Lung (tissue), 11 donors: ENCODE measurements at regions not wholly inside any gene's neighbourhood (a gene's known extent, or its start where the extent isn't known, plus 50 kb on each side); places are given as distances from the start of the nearest gene placed in this dataset.

Source experiments
- ATAC-seq: fragments of 200-7000 bp; cut with Tn5 transposase; one replicate; pipeline ENCODE4 v1.9.1; 2020; ENCODE audit warnings: moderate number of reproducible peaks; ENCODE audit not compliant: insufficient read depth, low FRiP score
- DNase-seq, 3 donors: peaks; one replicate each; pipeline ENCODE4 v3.0.0-alpha.2; 2013 to 2017
- H3K27ac ChIP-seq, 2 donors: one replicate each; pipeline ENCODE4 v1.5.1; 2013; ENCODE audit warnings: mild to moderate bottlenecking in 2 of 2, moderate library complexity in 2 of 2, control low read depth in 1 of 2, inconsistent platforms in 1 of 2, low read depth in 1 of 2, low read length in 1 of 2
- H3K27me3 ChIP-seq, 3 donors: one replicate each; pipeline ENCODE4 v1.5.1; 2013; ENCODE audit warnings: low read length in 2 of 3; ENCODE audit not compliant: control insufficient read depth in 3 of 3, insufficient read depth in 3 of 3
- H3K36me3 ChIP-seq, 4 donors: one replicate each; pipeline ENCODE4 v1.5.1; 2013; ENCODE audit warnings: low read length in 4 of 4, mild to moderate bottlenecking in 1 of 4, moderate library complexity in 1 of 4; ENCODE audit not compliant: control insufficient read depth in 4 of 4, insufficient read depth in 4 of 4
- H3K4me1 ChIP-seq, 5 donors: one replicate each; pipeline ENCODE4 v1.5.1; 2013; ENCODE audit warnings: low read length in 5 of 5, mild to moderate bottlenecking in 2 of 5, moderate library complexity in 1 of 5; ENCODE audit not compliant: control insufficient read depth in 5 of 5, insufficient read depth in 5 of 5
- H3K4me3 ChIP-seq: one replicate; pipeline ENCODE4 v1.5.1; 2013; ENCODE audit warnings: mild to moderate bottlenecking, control low read depth, moderate library complexity
- H3K9ac ChIP-seq, 2 donors: one replicate each; pipeline ENCODE4 v1.5.1; 2013; ENCODE audit warnings: low read length in 2 of 2, control low read depth in 1 of 2; ENCODE audit not compliant: insufficient read depth in 1 of 2
- H3K9me3 ChIP-seq, 4 donors: one replicate each; pipeline ENCODE4 v1.5.1; 2013; ENCODE audit warnings: low read length in 3 of 4, mild to moderate bottlenecking in 1 of 4, moderate library complexity in 1 of 4; ENCODE audit not compliant: control insufficient read depth in 4 of 4, insufficient read depth in 3 of 4
- CTCF ChIP-seq: IDR thresholded peaks from 2 replicates; pipeline ENCODE4 v1.5.1; 2012; ENCODE audit warnings: mild to moderate bottlenecking; ENCODE audit errors: control extremely low read depth, extremely low read depth
- WGBS, 2 donors: extraction: QIAGEN DNeasy Blood & Tissue Kit; methylation state at CpG; one replicate each; pipeline ENCODE4 v1.1.7; 2013; 5-methylcytosine and 5-hydroxymethylcytosine counted together
- donor health status: control.
- donor health status: control.
- donor health status: Bipolar disorder and iron deficiency.
- donor health status: healthy.
- donor health status: DM: yes; HTN: yes; CAD: no.

- no peaks in the 10 kb centered on the region for H3K9me3 ChIP-seq
- no peak for TF ChIP-seq CTCF
- ATAC-seq (no peak), DNase-seq (no peak)
- no peaks in the 10 kb centered on the region for H3K36me3 ChIP-seq
- H3K27me3 ChIP-seq: no peaks in the 10 kb centered on the region
- no peak overlapping the region for H3K9ac ChIP-seq
- no peak overlapping the region for H3K27ac ChIP-seq
- H3K4me3 ChIP-seq: no peak overlapping the region
- H3K4me1 ChIP-seq: peaks cover 0 to 4% (median 0%) of the 10 kb centered on the region in 5 donors
Observed at GRCh38 chr5:124074500-124074899, 562.5 kb downstream of the CSNK1G3 start.

GRCh38 chr5:124072570-124072969 lies 560.6 kb downstream of the CSNK1G3 start:
- no peak overlapping the region for H3K9ac ChIP-seq
- H3K27me3 ChIP-seq: no peaks in the 10 kb centered on the region
- ATAC-seq (no peak), DNase-seq (no peak)
- H3K27ac ChIP-seq: no peak overlapping the region
- H3K4me1 ChIP-seq: no peaks in the 10 kb centered on the region
- TF ChIP-seq CTCF: no peak
- no peak overlapping the region for H3K4me3 ChIP-seq
- H3K36me3 ChIP-seq: no peaks in the 10 kb centered on the region
- no peaks in the 10 kb centered on the region for H3K9me3 ChIP-seq

- Histone ChIP-seq H3K9ac (no peak overlapping the region), H3K9me3 (no peaks in the 10 kb centered on the region), H3K4me3 (no peak overlapping the region), H3K36me3 (no peaks in the 10 kb centered on the region), H3K4me1 (no peaks in the 10 kb centered on the region), H3K27ac (no peak overlapping the region), H3K27me3 (no peaks in the 10 kb centered on the region)
- no peak for DNase-seq
- no peak for ATAC-seq
- 51% methylated on average over 4 of the region's 4 CpGs for WGBS, 2 donors
- TF ChIP-seq CTCF: no peak
Observed at GRCh38 chr5:124071039-124071438, 559.1 kb downstream of the CSNK1G3 start.

GRCh38 chr5:124065508-124065907 lies 553.5 kb downstream of the CSNK1G3 start:
- Histone ChIP-seq H3K36me3 (no peaks in the 10 kb centered on the region), H3K9ac (no peak overlapping the region), H3K27me3 (no peaks in the 10 kb centered on the region), H3K27ac (no peak overlapping the region), H3K9me3 (no peaks in the 10 kb centered on the region), H3K4me1 (peaks cover 0 to 15% (median 0%) of the 10 kb centered on the region in 5 donors), H3K4me3 (no peak overlapping the region)
- WGBS, 2 donors: 84 to 88% methylated on average over 2 of the region's 2 CpGs
- DNase-seq (no peak), ATAC-seq (no peak)
- no peak for TF ChIP-seq CTCF
